NCI-H748 treated with DMSO at 0.1 percent for 48 hours (cell line): ENCODE measurements at regions not wholly inside any gene's neighbourhood (a gene's known extent, or its start where the extent isn't known, plus 50 kb on each side); places are given as distances from the start of the nearest gene placed in this dataset.

Experiments used
- DNase-seq: peaks from one replicate; lab custom pipeline; 2025; lab: John Stamatoyannopoulos, UW

GRCh38 chrX:63884821-63885790 lies 100.1 kb upstream of the ARHGEF9 start:
- DNase-seq, result no peak

GRCh38 chrX:63869506-63869905 lies 84.5 kb upstream of the ARHGEF9 start:
- DNase-seq, result no peak

GRCh38 chrX:63855896-63856295 lies 70.9 kb upstream of the ARHGEF9 start:
- no peak for DNase-seq

- no peak for DNase-seq
Observed at GRCh38 chrX:63835361-63835760, 50.3 kb upstream of the ARHGEF9 start.
